Right atrium auricular region (tissue), 2 donors: ENCODE measurements at regions not wholly inside any gene's neighbourhood (a gene's known extent, or its start where the extent isn't known, plus 50 kb on each side); places are given as distances from the start of the nearest gene placed in this dataset.

Source experiments
- DNase-seq: peaks from one replicate; pipeline ENCODE4 v3.0.0-alpha.2; 2019; ENCODE audit warnings: low spot score
- H3K27ac ChIP-seq, 2 donors: fragments of 200-600 bp; sonication (generic); 1 replicate in 1 of 2; 2 replicates in 1 of 2; pipeline ENCODE4 v1.5.1; 2016 to 2019
- H3K27me3 ChIP-seq, 2 donors: fragments of 200-600 bp; sonication (generic); one replicate each; pipeline versions ENCODE4 v1.5.1 to v1.6.0; 2017 to 2019
- H3K36me3 ChIP-seq: fragments of 200-600 bp; sonication (generic); one replicate; pipeline ENCODE4 v1.5.1; 2016
- H3K4me1 ChIP-seq, 2 donors: fragments of 200-600 bp; sonication (generic); one replicate each; pipeline versions ENCODE4 v1.5.1 to v1.6.0; 2017 to 2019
- H3K4me3 ChIP-seq, 2 donors: fragments of 200-600 bp; sonication (generic); 1 replicate in 1 of 2; 2 replicates in 1 of 2; pipeline ENCODE4 v1.5.1; 2017 to 2019; ENCODE audit warnings: mild to moderate bottlenecking in 1 of 2, moderate library complexity in 1 of 2
- H3K9me3 ChIP-seq, 2 donors: fragments of 200-600 bp; sonication (generic); one replicate each; pipeline ENCODE4 v1.5.1; 2019
- CTCF ChIP-seq, 2 donors: fragments of 200-600 bp; sonication (generic); IDR thresholded peaks; one replicate each; pipeline ENCODE4 v1.5.1; 2019; ENCODE audit warnings: antibody characterized with exemption in 2 of 2

- H3K27me3 ChIP-seq = no peaks in the 10 kb centered on the region
- H3K27ac ChIP-seq = no peak overlapping the region
- H3K36me3 ChIP-seq = no peaks in the 10 kb centered on the region
- no peak overlapping the region for H3K4me3 ChIP-seq
- no peaks in the 10 kb centered on the region for H3K9me3 ChIP-seq
- no peak for DNase-seq
- no peaks in the 10 kb centered on the region for H3K4me1 ChIP-seq
- no peak for TF ChIP-seq CTCF (IDR thresholded peaks at IDR 0.05)
Observed at GRCh38 chr10:113336549-113337130, 216.2 kb upstream of the HABP2 start.

- no peak for TF ChIP-seq CTCF (IDR thresholded peaks at IDR 0.05)
Observed at GRCh38 chr10:113337142-113337541, 215.7 kb upstream of the HABP2 start.

DNA sequence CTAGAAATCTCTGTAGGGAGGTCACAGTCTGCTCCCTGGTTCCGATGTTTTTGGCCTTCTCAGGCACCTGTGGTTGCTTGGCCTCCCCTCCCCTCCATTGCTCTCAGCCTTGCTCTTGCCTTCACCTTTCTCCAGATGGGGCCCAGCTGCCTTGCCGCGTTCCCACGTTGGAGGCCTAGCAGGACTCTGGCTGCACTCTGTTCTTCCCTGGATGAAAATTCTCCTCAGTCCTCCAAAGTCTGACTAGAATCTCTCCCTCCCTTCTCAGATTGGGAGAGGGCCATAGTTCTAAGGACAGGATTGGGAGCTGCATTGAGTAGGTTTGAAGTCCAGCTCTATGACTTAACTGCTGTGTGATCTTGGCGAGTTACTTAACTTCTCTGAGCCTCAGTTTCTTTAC lies 213.7 kb upstream of the HABP2 start:
- no peaks in the 10 kb centered on the region for H3K9me3 ChIP-seq
- no peaks in the 10 kb centered on the region for H3K4me1 ChIP-seq
- no peak overlapping the region for H3K27ac ChIP-seq
- no peak for DNase-seq
- no peak overlapping the region for H3K4me3 ChIP-seq
- H3K36me3 ChIP-seq = no peaks in the 10 kb centered on the region
- TF ChIP-seq CTCF (IDR thresholded peaks at IDR 0.05) = no peak
- H3K27me3 ChIP-seq = no peaks in the 10 kb centered on the region

More at GRCh38 chr10:113337142-113337541, 215.7 kb upstream of the HABP2 start:
- Histone ChIP-seq H3K27me3 (no peaks in the 10 kb centered on the region), H3K9me3 (no peaks in the 10 kb centered on the region), H3K4me3 (no peak overlapping the region), H3K4me1 (no peaks in the 10 kb centered on the region), H3K27ac (no peak overlapping the region), H3K36me3 (no peaks in the 10 kb centered on the region)
- no peak for DNase-seq

GRCh38 chr10:113340282-113340681 lies 212.6 kb upstream of the HABP2 start:
- no peak overlapping the region for H3K27ac ChIP-seq
- DNase-seq = no peak
- TF ChIP-seq CTCF (IDR thresholded peaks at IDR 0.05) = no peak
- no peaks in the 10 kb centered on the region for H3K9me3 ChIP-seq
- H3K4me1 ChIP-seq = no peaks in the 10 kb centered on the region
- no peaks in the 10 kb centered on the region for H3K27me3 ChIP-seq
- H3K36me3 ChIP-seq = no peaks in the 10 kb centered on the region
- H3K4me3 ChIP-seq = no peak overlapping the region

GRCh38 chr10:113341138-113341537 lies 211.7 kb upstream of the HABP2 start:
- DNase-seq = no peak
- no peaks in the 10 kb centered on the region for H3K4me1 ChIP-seq
- H3K27ac ChIP-seq = no peak overlapping the region
- H3K9me3 ChIP-seq = no peaks in the 10 kb centered on the region
- H3K4me3 ChIP-seq = no peak overlapping the region
- no peaks in the 10 kb centered on the region for H3K27me3 ChIP-seq
- TF ChIP-seq CTCF (IDR thresholded peaks at IDR 0.05) = no peak
- H3K36me3 ChIP-seq = no peaks in the 10 kb centered on the region
